ENCODE measurements at regions not wholly inside any gene's neighbourhood (a gene's known extent, or its start where the extent isn't known, plus 50 kb on each side); places are given as distances from the start of the nearest gene placed in this dataset.

GRCh38 chr14:54088271-54088670, 131.6 kb upstream of the BMP4 start:
- no peak overlapping the region for H3K4me3 ChIP-seq
- no peak for DNase-seq (ENCODE audit: low spot score)
- TF ChIP-seq CTCF (IDR thresholded peaks at IDR 0.05): no peak
- H3K27ac ChIP-seq: no peak overlapping the region

GRCh38 chr14:54090274-54090673, 133.6 kb upstream of the BMP4 start:
- Histone ChIP-seq H3K4me3 (no peak overlapping the region), H3K27ac (no peak overlapping the region)
- no peak for TF ChIP-seq CTCF (IDR thresholded peaks at IDR 0.05)
- DNase-seq (ENCODE audit: low spot score): no peak

- no peak for DNase-seq (ENCODE audit: low spot score)
- no peak overlapping the region for H3K27ac ChIP-seq
- no peak for TF ChIP-seq CTCF (IDR thresholded peaks at IDR 0.05)
- H3K4me3 ChIP-seq: no peak overlapping the region
Measured at GRCh38 chr14:54094765-54095164, 138.1 kb upstream of the BMP4 start.

- H3K27ac ChIP-seq: no peak overlapping the region
- H3K4me3 ChIP-seq: no peak overlapping the region
- no peak for DNase-seq (ENCODE audit: low spot score)
- no peak for TF ChIP-seq CTCF (IDR thresholded peaks at IDR 0.05)
Measured at GRCh38 chr14:54098536-54098935, 141.9 kb upstream of the BMP4 start.

- Histone ChIP-seq H3K27ac (no peak overlapping the region), H3K4me3 (no peak overlapping the region)
- no peak for TF ChIP-seq CTCF (IDR thresholded peaks at IDR 0.05)
- DNase-seq (ENCODE audit: low spot score): no peak
Measured at GRCh38 chr14:54102051-54102456, 145.4 kb upstream of the BMP4 start.

- no peak for DNase-seq (ENCODE audit: low spot score)
- Histone ChIP-seq H3K27ac (no peak overlapping the region), H3K4me3 (no peak overlapping the region)
- TF ChIP-seq CTCF (IDR thresholded peaks at IDR 0.05): no peak
Measured at GRCh38 chr14:54102530-54102929, 145.9 kb upstream of the BMP4 start.

- Histone ChIP-seq H3K4me3 (no peak overlapping the region), H3K27ac (peak overlapping the region in 1 of 2 donors; percentile 31)
- no peak for DNase-seq (ENCODE audit: low spot score)
- no peak for TF ChIP-seq CTCF (IDR thresholded peaks at IDR 0.05)
Measured at GRCh38 chr14:54104601-54105145, 148.0 kb upstream of the BMP4 start.
